H9 (cell line): ENCODE measurements at regions not wholly inside any gene's neighbourhood (a gene's known extent, or its start where the extent isn't known, plus 50 kb on each side); places are given as distances from the start of the nearest gene placed in this dataset.
"Not testable (repeated sequence)": the region's sequence is repeated elsewhere in the genome, so short reads cannot be mapped to it uniquely, and the experiment has no call there.

Experiments
- DNase-seq: peaks from one replicate; pipeline ENCODE4 v3.0.0-alpha.2; 2017
- H2AFZ ChIP-seq: one replicate; pipeline ENCODE4 v1.6.1; 2013; ENCODE audit warnings: mild to moderate bottlenecking, low read length, control low read depth, moderate library complexity
- H2AK5ac ChIP-seq: 2 replicates; pipeline ENCODE4 v1.6.1; 2013; ENCODE audit warnings: low read length, control low read depth, mixed read lengths; ENCODE audit not compliant: insufficient read length
- H2BK120ac ChIP-seq: one replicate; pipeline ENCODE4 v1.6.1; 2013; ENCODE audit warnings: low read depth, mild to moderate bottlenecking, low read length, control low read depth, inconsistent platforms; ENCODE audit not compliant: poor library complexity, severe bottlenecking
- H2BK12ac ChIP-seq: 2 replicates; pipeline ENCODE4 v1.6.1; 2013; ENCODE audit warnings: low read length, control low read depth, mixed read lengths, low read depth; ENCODE audit not compliant: insufficient read length
- H2BK15ac ChIP-seq: 2 replicates; pipeline ENCODE4 v1.6.1; 2013; ENCODE audit warnings: low read depth, low read length, control low read depth
- H2BK20ac ChIP-seq: one replicate; pipeline ENCODE4 v1.6.1; 2013; ENCODE audit warnings: low read depth, mild to moderate bottlenecking, low read length, control low read depth, inconsistent platforms; ENCODE audit not compliant: poor library complexity, severe bottlenecking
- H2BK5ac ChIP-seq: 2 replicates; pipeline ENCODE4 v1.6.1; 2013; ENCODE audit warnings: low read length, control low read depth, mixed read lengths; ENCODE audit not compliant: insufficient read length
- H3K14ac ChIP-seq: 2 replicates; pipeline ENCODE4 v1.6.1; 2013; ENCODE audit warnings: low read length, control low read depth; ENCODE audit not compliant: insufficient read depth
- H3K18ac ChIP-seq: 2 replicates; pipeline ENCODE4 v1.6.1; 2013; ENCODE audit warnings: low read depth, mild to moderate bottlenecking, mixed read lengths, low read length, control low read depth; ENCODE audit not compliant: insufficient read length
- H3K23ac ChIP-seq: 2 replicates; pipeline ENCODE4 v1.6.1; 2013; ENCODE audit warnings: low read length, control low read depth, mixed read lengths, low read depth; ENCODE audit not compliant: insufficient read length
- H3K23me2 ChIP-seq: 2 replicates; pipeline ENCODE4 v1.6.1; 2013; ENCODE audit warnings: low read depth, mild to moderate bottlenecking, mixed read lengths, low read length, control low read depth; ENCODE audit not compliant: insufficient read length, poor library complexity, severe bottlenecking
- H3K27ac ChIP-seq: 2 replicates; pipeline ENCODE4 v1.5.1; 2013; ENCODE audit warnings: low read length, control low read depth, mixed read lengths, low read depth; ENCODE audit not compliant: insufficient read length
- H3K27me3 ChIP-seq: 2 replicates; pipeline ENCODE4 v1.6.1; 2013; ENCODE audit warnings: low read length, control low read depth, inconsistent platforms; ENCODE audit not compliant: insufficient read depth
- H3K4ac ChIP-seq: 2 replicates; pipeline ENCODE4 v1.6.1; 2013; ENCODE audit warnings: low read depth, mild to moderate bottlenecking, control low read depth, inconsistent platforms, low read length, moderate library complexity
- H3K4me1 ChIP-seq: 2 replicates; pipeline ENCODE4 v1.6.1; 2013; ENCODE audit warnings: low read length, control low read depth, inconsistent platforms; ENCODE audit not compliant: insufficient read depth
- H3K4me2 ChIP-seq: 2 replicates; pipeline ENCODE4 v1.6.1; 2013; ENCODE audit warnings: low read length, control low read depth, mixed read lengths; ENCODE audit not compliant: insufficient read length, insufficient read depth
- H3K56ac ChIP-seq: 2 replicates; pipeline ENCODE4 v1.6.1; 2013; ENCODE audit warnings: low read depth, mild to moderate bottlenecking, mixed read lengths, low read length, control low read depth; ENCODE audit not compliant: insufficient read length
- H3K79me1 ChIP-seq: 2 replicates; pipeline ENCODE4 v1.6.1; 2013; ENCODE audit warnings: low read depth, mild to moderate bottlenecking, moderate library complexity, low read length, control low read depth, inconsistent platforms; ENCODE audit not compliant: insufficient read depth, poor library complexity, severe bottlenecking
- H3K79me2 ChIP-seq: 2 replicates; pipeline ENCODE4 v1.6.1; 2013; ENCODE audit warnings: low read length, control low read depth, inconsistent platforms; ENCODE audit not compliant: insufficient read depth
- H3K9ac ChIP-seq: 2 replicates; pipeline ENCODE4 v1.6.1; 2013; ENCODE audit warnings: low read length, control low read depth, mixed read lengths; ENCODE audit not compliant: insufficient read length; ENCODE audit errors: extremely low read depth
- H3K9me3 ChIP-seq: one replicate; pipeline ENCODE4 v1.6.1; 2013; ENCODE audit warnings: low read depth, low read length, inconsistent platforms; ENCODE audit not compliant: control insufficient read depth
- H3T11ph ChIP-seq: one replicate; pipeline ENCODE4 v1.6.1; 2013; ENCODE audit warnings: mild to moderate bottlenecking, low read length, control low read depth, inconsistent platforms
- H4K20me1 ChIP-seq: one replicate; pipeline ENCODE4 v1.6.1; 2013; ENCODE audit not compliant: control insufficient read depth, insufficient read length, insufficient read depth
- H4K5ac ChIP-seq: 2 replicates; pipeline ENCODE4 v1.6.1; 2013; ENCODE audit warnings: low read depth, mild to moderate bottlenecking, mixed read lengths, low read length, control low read depth; ENCODE audit not compliant: insufficient read length
- H4K8ac ChIP-seq: replicated peaks from 2 replicates; pipeline ENCODE4 v1.6.1; 2013; ENCODE audit warnings: low read length, control low read depth, mixed read lengths, low read depth; ENCODE audit not compliant: insufficient read length
- H4K91ac ChIP-seq: 2 replicates; pipeline ENCODE4 v1.6.1; 2013; ENCODE audit warnings: low read depth, mild to moderate bottlenecking, moderate library complexity, mixed read lengths, low read length, control low read depth; ENCODE audit not compliant: insufficient read length
- H3K27ac Mint-ChIP-seq, 3 experiments: 2 replicates in 2 of 3; 3 replicates in 1 of 3; pipeline ENCODE4 v1.8.0; 2020 to 2021; ENCODE audit warnings: mixed read lengths in 3 of 3, mild to moderate bottlenecking in 1 of 3, moderate library complexity in 1 of 3
- H3K27me3 Mint-ChIP-seq: 2 replicates; pipeline ENCODE4 v1.8.0; 2021; ENCODE audit warnings: low read depth, mild to moderate bottlenecking, moderate library complexity, mixed read lengths
- H3K36me3 Mint-ChIP-seq, 3 experiments: 2 replicates in 2 of 3; 3 replicates in 1 of 3; pipeline ENCODE4 v1.8.0; 2020 to 2021; ENCODE audit warnings: low read depth in 3 of 3, mixed read lengths in 3 of 3; ENCODE audit not compliant: insufficient read depth in 1 of 3
- H3K4me1 Mint-ChIP-seq, 2 experiments: 2 replicates each; pipeline ENCODE4 v1.8.0; 2020; ENCODE audit warnings: mixed read lengths in 2 of 2
- H3K4me3 Mint-ChIP-seq, 2 experiments: 2 replicates in 1 of 2; 3 replicates in 1 of 2; pipeline ENCODE4 v1.8.0; 2020 to 2021; ENCODE audit warnings: mild to moderate bottlenecking in 2 of 2, mixed read lengths in 2 of 2, moderate library complexity in 1 of 2
- H3K9me3 Mint-ChIP-seq, 2 experiments: 2 replicates in 1 of 2; 3 replicates in 1 of 2; pipeline ENCODE4 v1.8.0; 2020; ENCODE audit warnings: mild to moderate bottlenecking in 2 of 2, mixed read lengths in 2 of 2, moderate library complexity in 1 of 2
- WGBS: extraction: QIAGEN DNeasy Blood & Tissue Kit; methylation state at CpG from one replicate; pipeline ENCODE4 v1.1.7; 2013; ENCODE audit warnings: missing lambda C conversion rate, low lambda C conversion rate, mixed read lengths; ENCODE audit not compliant: insufficient read length; ENCODE audit errors: extremely low coverage; 5-methylcytosine and 5-hydroxymethylcytosine counted together
- TF ChIP-seq, protein P1 (sequence below): fragments of 200-600 bp; sonication (generic); conservative IDR thresholded peaks from 3 replicates; pipeline ENCODE4 v1.8.0; 2021; ENCODE audit warnings: antibody characterized with exemption, mild to moderate bottlenecking

DNA sequence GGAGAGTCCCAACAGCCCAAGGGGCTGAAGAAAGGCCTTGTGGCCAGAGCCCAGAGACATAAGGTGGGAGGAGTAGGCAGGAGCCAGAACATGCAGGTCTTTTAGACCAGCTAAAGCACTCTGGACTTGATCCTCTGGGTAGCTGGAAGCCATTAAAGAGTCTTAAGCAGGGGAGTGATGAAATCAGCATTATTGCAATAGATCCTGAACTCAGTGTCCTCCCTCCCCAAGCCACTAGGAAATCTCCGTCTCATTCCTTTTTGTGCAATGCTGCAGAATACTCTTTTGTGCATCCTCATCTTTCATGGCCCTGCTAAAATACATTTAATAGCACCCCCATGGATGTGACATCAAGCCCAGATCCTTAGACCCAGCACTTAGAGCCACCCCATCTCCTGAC is 58.6 kb upstream of the ZCCHC2 start:
- peaks cover 4 to 5% of the 10 kb centered on the region in 2 experiments; a peak in 3 of 5 replicates for H3K9me3 Mint-ChIP-seq
- Histone ChIP-seq H2BK5ac (no peak overlapping the region), H3K56ac (no peak overlapping the region), H2AK5ac (no peak overlapping the region), H3K23ac (no peak overlapping the region), H2BK15ac (no peak overlapping the region), H3K9me3 (no peaks in the 10 kb centered on the region), H3K79me1 (no peaks in the 10 kb centered on the region), H3T11ph (no peak overlapping the region), H3K4me1 (no peaks in the 10 kb centered on the region), H3K27ac (no peak overlapping the region), H3K4me2 (no peak overlapping the region), H3K23me2 (no peaks in the 10 kb centered on the region), H3K4ac (no peak overlapping the region), H2BK20ac (no peak overlapping the region), H3K9ac (no peak overlapping the region), H3K27me3 (no peaks in the 10 kb centered on the region), H4K5ac (no peak overlapping the region), H2BK120ac (no peak overlapping the region), H4K20me1 (no peaks in the 10 kb centered on the region), H3K79me2 (no peaks in the 10 kb centered on the region), H4K91ac (no peak overlapping the region), H4K8ac (no peak overlapping the region), H2BK12ac (no peak overlapping the region), H3K14ac (no peak overlapping the region), H2AFZ (no peak overlapping the region), H3K18ac (no peak overlapping the region)
- no peaks in the 10 kb centered on the region for H3K36me3 Mint-ChIP-seq
- no CpG with 5 or more reads among the region's 1 CpG for WGBS
- H3K4me3 Mint-ChIP-seq, result no peak overlapping the region
- no peak for DNase-seq
- H3K4me1 Mint-ChIP-seq, result no peaks in the 10 kb centered on the region; a peak in 1 of 4 replicates
- TF ChIP-seq, protein P1, sequence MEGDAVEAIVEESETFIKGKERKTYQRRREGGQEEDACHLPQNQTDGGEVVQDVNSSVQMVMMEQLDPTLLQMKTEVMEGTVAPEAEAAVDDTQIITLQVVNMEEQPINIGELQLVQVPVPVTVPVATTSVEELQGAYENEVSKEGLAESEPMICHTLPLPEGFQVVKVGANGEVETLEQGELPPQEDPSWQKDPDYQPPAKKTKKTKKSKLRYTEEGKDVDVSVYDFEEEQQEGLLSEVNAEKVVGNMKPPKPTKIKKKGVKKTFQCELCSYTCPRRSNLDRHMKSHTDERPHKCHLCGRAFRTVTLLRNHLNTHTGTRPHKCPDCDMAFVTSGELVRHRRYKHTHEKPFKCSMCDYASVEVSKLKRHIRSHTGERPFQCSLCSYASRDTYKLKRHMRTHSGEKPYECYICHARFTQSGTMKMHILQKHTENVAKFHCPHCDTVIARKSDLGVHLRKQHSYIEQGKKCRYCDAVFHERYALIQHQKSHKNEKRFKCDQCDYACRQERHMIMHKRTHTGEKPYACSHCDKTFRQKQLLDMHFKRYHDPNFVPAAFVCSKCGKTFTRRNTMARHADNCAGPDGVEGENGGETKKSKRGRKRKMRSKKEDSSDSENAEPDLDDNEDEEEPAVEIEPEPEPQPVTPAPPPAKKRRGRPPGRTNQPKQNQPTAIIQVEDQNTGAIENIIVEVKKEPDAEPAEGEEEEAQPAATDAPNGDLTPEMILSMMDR, result no peak
- H3K27ac Mint-ChIP-seq, result no peak overlapping the region
- peaks cover 2% of the 10 kb centered on the region; the same call in 1 of the 2 replicates for H3K27me3 Mint-ChIP-seq

GRCh38 chr18:62469131-62469530 is 53.7 kb upstream of the ZCCHC2 start:
- H4K91ac ChIP-seq, H3K27me3 ChIP-seq, H3K4ac ChIP-seq, H3T11ph ChIP-seq, H3K56ac ChIP-seq, H3K36me3 Mint-ChIP-seq, H3K18ac ChIP-seq, H3K4me1 Mint-ChIP-seq, H2BK5ac ChIP-seq, H3K9me3 ChIP-seq, H3K23ac ChIP-seq, H3K27ac ChIP-seq, H3K4me3 Mint-ChIP-seq, H4K20me1 ChIP-seq, H2AK5ac ChIP-seq, H4K5ac ChIP-seq, H3K23me2 ChIP-seq, H3K4me2 ChIP-seq, H3K79me2 ChIP-seq, H3K9ac ChIP-seq, H3K14ac ChIP-seq, H2BK20ac ChIP-seq, H3K27ac Mint-ChIP-seq, H3K79me1 ChIP-seq, H2BK120ac ChIP-seq, DNase-seq, H3K4me1 ChIP-seq, H4K8ac ChIP-seq, H2AFZ ChIP-seq, H3K27me3 Mint-ChIP-seq, H2BK15ac ChIP-seq, H2BK12ac ChIP-seq: not testable (repeated sequence)
- peaks cover 10 to 12% of the 10 kb centered on the region in 2 experiments; a peak in 4 of 5 replicates for H3K9me3 Mint-ChIP-seq
- WGBS, result no CpG with 5 or more reads among the region's 5 CpGs
